RWPE1 (cell line): ENCODE measurements at regions not wholly inside any gene's neighbourhood (a gene's known extent, or its start where the extent isn't known, plus 50 kb on each side); places are given as distances from the start of the nearest gene placed in this dataset.
"Not testable (repeated sequence)": the region's sequence is repeated elsewhere in the genome, so short reads cannot be mapped to it uniquely, and the experiment has no call there.

ENCODE experiments used
- CTCF ChIA-PET: fragments of 350-600 bp; sonication (Branson Sonifier 250); formaldehyde crosslinking; extraction: SDS; loops from one replicate; lab custom pipeline; 2021; lab: Yijun Ruan, JAX
- POLR2A ChIA-PET: fragments of 400-600 bp; formaldehyde crosslinking; extraction: SDS; loops from one replicate; lab custom pipeline; 2020; ENCODE audit warnings: antibody characterized with exemption; ENCODE audit not compliant: low non-redundant PET; lab: Yijun Ruan, JAX
- DNase-seq: peaks from one replicate; pipeline ENCODE4 v3.0.0; 2012; ENCODE audit warnings: low spot score
- H3K27ac ChIP-seq: fragments of 450-650 bp; 2 replicates; pipeline ENCODE4 v1.5.1; 2017
- CTCF ChIP-seq: fragments of 450-650 bp; conservative IDR thresholded peaks from 2 replicates; pipeline ENCODE4 v1.5.1; 2017; ENCODE audit warnings: low read depth, mild to moderate bottlenecking

GRCh38 chr10:109591601-109592000 is 331.7 kb downstream of the XPNPEP1 start:
- H3K27ac ChIP-seq, result no peak overlapping the region
- ChIA-PET CTCF (no interaction called here), POLR2A (no interaction called here)
- DNase-seq, result no peak
- no peak for TF ChIP-seq CTCF

DNA sequence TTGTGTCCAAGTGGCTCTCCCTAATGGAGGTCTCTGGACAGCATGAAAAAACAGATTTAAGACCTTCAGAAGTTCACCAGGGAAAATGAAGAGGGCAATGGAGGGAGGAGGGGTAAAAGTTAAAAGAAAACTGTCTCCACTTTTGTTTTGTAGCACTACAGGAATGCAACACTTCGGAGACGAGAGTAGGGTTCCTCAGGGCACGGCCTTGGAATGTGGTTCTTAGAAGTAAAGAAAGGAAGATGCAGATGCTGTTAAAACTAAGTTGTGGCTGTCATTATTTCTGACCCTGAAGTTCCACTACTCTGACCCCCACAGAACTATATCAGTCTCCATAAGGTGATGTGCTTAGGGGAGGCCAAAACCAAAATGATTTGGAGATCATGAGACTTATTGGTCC is 335.1 kb downstream of the XPNPEP1 start:
- no peak overlapping the region for H3K27ac ChIP-seq
- ChIA-PET CTCF (no interaction called here), POLR2A (no interaction called here)
- DNase-seq, result no peak
- no peak for TF ChIP-seq CTCF

GRCh38 chr10:109587366-109587765 is 335.9 kb downstream of the XPNPEP1 start:
- no peak for TF ChIP-seq CTCF
- CTCF ChIA-PET, result interaction anchor here (0.6 kb wide), 1 partner anchor 107 kb away, joined by 3 read pairs; no protein-coding TSS in a partner anchor

GRCh38 chr10:109556399-109556798 is 366.9 kb downstream of the XPNPEP1 start:
- CTCF ChIA-PET, result no interaction called here
- H3K27ac ChIP-seq, result no peak overlapping the region
- no peak for DNase-seq
- POLR2A ChIA-PET, result no interaction called here
- no peak for TF ChIP-seq CTCF

More at GRCh38 chr10:109587366-109587765, 335.9 kb downstream of the XPNPEP1 start:
- POLR2A ChIA-PET, result no interaction called here
- no peak overlapping the region for H3K27ac ChIP-seq
- DNase-seq, result no peak

DNA sequence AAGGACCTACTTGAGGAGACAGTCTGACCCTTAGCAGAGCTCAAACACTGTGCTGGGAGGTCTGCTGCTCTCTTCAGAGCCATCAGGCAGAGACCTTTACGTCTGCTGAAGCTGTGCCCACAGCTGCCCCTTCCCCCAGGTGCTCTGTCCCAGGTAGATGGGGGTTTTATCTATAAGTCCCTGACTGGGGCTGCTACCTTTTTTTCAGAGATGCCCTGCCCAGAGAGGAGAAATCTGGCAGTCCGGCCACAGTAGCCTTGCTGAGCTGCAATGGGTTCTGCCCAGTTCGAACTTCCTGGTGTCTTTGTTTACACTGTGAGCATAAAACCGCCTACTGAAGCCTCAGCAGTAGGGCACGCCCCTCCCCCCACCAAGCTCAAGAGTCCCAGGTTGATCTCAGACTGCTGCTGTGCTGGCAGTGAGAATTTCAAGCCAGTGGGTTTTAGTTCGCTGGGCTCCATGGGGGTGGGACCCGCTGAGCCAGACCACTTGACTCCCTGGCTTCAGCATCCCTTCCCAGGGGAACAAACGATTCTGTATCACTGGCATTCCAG is 381.2 kb downstream of the XPNPEP1 start:
- DNase-seq, POLR2A ChIA-PET, CTCF ChIA-PET, H3K27ac ChIP-seq: not testable (repeated sequence)

- no peak for TF ChIP-seq CTCF
- ChIA-PET POLR2A (no interaction called here), CTCF (no interaction called here)
- DNase-seq, result no peak
- H3K27ac ChIP-seq, result no peak overlapping the region
Observed at GRCh38 chr10:109534193-109534592, 389.1 kb downstream of the XPNPEP1 start.

- no peak overlapping the region for H3K27ac ChIP-seq
- CTCF ChIA-PET, result no interaction called here
- POLR2A ChIA-PET, result no interaction called here
- no peak for DNase-seq
- TF ChIP-seq CTCF, result no peak
Observed at GRCh38 chr10:109529258-109529657, 394.1 kb downstream of the XPNPEP1 start.
